HEK293 (cell line): ENCODE measurements at regions not wholly inside any gene's neighbourhood (a gene's known extent, or its start where the extent isn't known, plus 50 kb on each side); places are given as distances from the start of the nearest gene placed in this dataset.
"Not testable (repeated sequence)": the region's sequence is repeated elsewhere in the genome, so short reads cannot be mapped to it uniquely, and the experiment has no call there.

Experiments used
- MYNN ChIP-seq: fragments of 450-650 bp; formaldehyde crosslinking; IDR thresholded peaks from 2 replicates; pipeline ENCODE4 v1.5.1; 2016; ENCODE audit warnings: missing biosample characterization, missing genetic modification characterization, borderline replicate concordance
- YY1 ChIP-seq: fragments of 450-650 bp; formaldehyde crosslinking; IDR thresholded peaks from 2 replicates; pipeline ENCODE4 v1.5.1; 2018; ENCODE audit warnings: missing biosample characterization, missing genetic modification characterization
- ZNF248 ChIP-seq: fragments of 450-650 bp; formaldehyde crosslinking; IDR thresholded peaks from 2 replicates; pipeline ENCODE4 v1.5.1; 2017; ENCODE audit warnings: missing biosample characterization, missing genetic modification characterization
- ZNF274 ChIP-seq, 2 experiments: fragments of 200-500 bp in 1 of 2; fragments of 450-650 bp in 1 of 2; sonication (Bioruptor generic) in 1 of 2; formaldehyde crosslinking in 1 of 2; IDR thresholded peaks; 2 replicates each; pipeline versions ENCODE4 v1.5.1 to v1.6.1; 2014 to 2016; ENCODE audit warnings: borderline replicate concordance in 1 of 2, inconsistent platforms in 1 of 2, low read length in 1 of 2, missing biosample characterization in 1 of 2, missing genetic modification characterization in 1 of 2
- ZNF354C ChIP-seq: fragments of 450-650 bp; formaldehyde crosslinking; IDR thresholded peaks from 2 replicates; pipeline ENCODE4 v1.5.1; 2016; ENCODE audit warnings: missing biosample characterization, missing genetic modification characterization, low read depth, borderline replicate concordance
- ZNF48 ChIP-seq: fragments of 450-650 bp; formaldehyde crosslinking; IDR thresholded peaks from 2 replicates; pipeline ENCODE4 v1.5.1; 2016; ENCODE audit warnings: missing biosample characterization, missing genetic modification characterization
- TF ChIP-seq, protein P1 (sequence below): fragments of 450-650 bp; formaldehyde crosslinking; IDR thresholded peaks from 2 replicates; pipeline ENCODE4 v1.5.1; 2016; ENCODE audit warnings: missing biosample characterization, missing genetic modification characterization
- TF ChIP-seq, protein P2 (sequence below): fragments of 450-650 bp; formaldehyde crosslinking; IDR thresholded peaks from 2 replicates; pipeline ENCODE4 v1.5.1; 2016; ENCODE audit warnings: missing biosample characterization, missing genetic modification characterization

GRCh38 chr2:111287646-111288568 lies 167.2 kb downstream of the BCL2L11 start:
- TF ChIP-seq, protein P1, sequence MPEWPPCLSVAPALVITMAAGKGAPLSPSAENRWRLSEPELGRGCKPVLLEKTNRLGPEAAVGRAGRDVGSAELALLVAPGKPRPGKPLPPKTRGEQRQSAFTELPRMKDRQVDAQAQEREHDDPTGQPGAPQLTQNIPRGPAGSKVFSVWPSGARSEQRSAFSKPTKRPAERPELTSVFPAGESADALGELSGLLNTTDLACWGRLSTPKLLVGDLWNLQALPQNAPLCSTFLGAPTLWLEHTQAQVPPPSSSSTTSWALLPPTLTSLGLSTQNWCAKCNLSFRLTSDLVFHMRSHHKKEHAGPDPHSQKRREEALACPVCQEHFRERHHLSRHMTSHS (tag by site-specific recombination): not testable (repeated sequence)
- TF ChIP-seq ZNF274 (IDR thresholded peaks at IDR 0.05; ENCODE audit: low read length); ZNF274 (tag by site-specific recombination; IDR thresholded peaks at IDR 0.05; ENCODE audit: borderline replicate concordance); ZNF248 (tag by site-specific recombination); MYNN; ZNF48 (tag by site-specific recombination); ZNF354C (tag by site-specific recombination); YY1 (tag by site-specific recombination): not testable (repeated sequence)
- TF ChIP-seq, protein P2, sequence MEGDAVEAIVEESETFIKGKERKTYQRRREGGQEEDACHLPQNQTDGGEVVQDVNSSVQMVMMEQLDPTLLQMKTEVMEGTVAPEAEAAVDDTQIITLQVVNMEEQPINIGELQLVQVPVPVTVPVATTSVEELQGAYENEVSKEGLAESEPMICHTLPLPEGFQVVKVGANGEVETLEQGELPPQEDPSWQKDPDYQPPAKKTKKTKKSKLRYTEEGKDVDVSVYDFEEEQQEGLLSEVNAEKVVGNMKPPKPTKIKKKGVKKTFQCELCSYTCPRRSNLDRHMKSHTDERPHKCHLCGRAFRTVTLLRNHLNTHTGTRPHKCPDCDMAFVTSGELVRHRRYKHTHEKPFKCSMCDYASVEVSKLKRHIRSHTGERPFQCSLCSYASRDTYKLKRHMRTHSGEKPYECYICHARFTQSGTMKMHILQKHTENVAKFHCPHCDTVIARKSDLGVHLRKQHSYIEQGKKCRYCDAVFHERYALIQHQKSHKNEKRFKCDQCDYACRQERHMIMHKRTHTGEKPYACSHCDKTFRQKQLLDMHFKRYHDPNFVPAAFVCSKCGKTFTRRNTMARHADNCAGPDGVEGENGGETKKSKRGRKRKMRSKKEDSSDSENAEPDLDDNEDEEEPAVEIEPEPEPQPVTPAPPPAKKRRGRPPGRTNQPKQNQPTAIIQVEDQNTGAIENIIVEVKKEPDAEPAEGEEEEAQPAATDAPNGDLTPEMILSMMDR (tag by site-specific recombination): not testable (repeated sequence)
